SK-N-SH (cell line): ENCODE measurements at regions not wholly inside any gene's neighbourhood (a gene's known extent, or its start where the extent isn't known, plus 50 kb on each side); places are given as distances from the start of the nearest gene placed in this dataset.

ENCODE experiments used
- CTCF ChIA-PET: fragments of 300-600, 350-600 bp; formaldehyde crosslinking; extraction: SDS; loops from one replicate; lab custom pipeline; 2021; lab: Yijun Ruan, JAX
- POLR2A ChIA-PET: fragments of 350-600 bp; sonication (Branson Sonifier 250); formaldehyde crosslinking; extraction: SDS; loops from one replicate; lab custom pipeline; 2020; ENCODE audit warnings: antibody characterized with exemption, inconsistent platforms; lab: Yijun Ruan, JAX
- DNase-seq: peaks from one replicate; pipeline ENCODE4 v3.0.0; 2012
- H2AFZ ChIP-seq: fragments of 200-600 bp; sonication (generic); 2 replicates; pipeline ENCODE4 v1.8.1; 2016; ENCODE audit warnings: antibody characterized with exemption, mild to moderate bottlenecking, low read depth
- H3F3A ChIP-seq: fragments of 200-600 bp; sonication (generic); replicated peaks from 2 replicates; pipeline ENCODE3; 2016; ENCODE audit warnings: antibody characterized with exemption, mild to moderate bottlenecking; ENCODE audit not compliant: insufficient read depth
- H3K27ac ChIP-seq, 2 experiments: fragments of 200-500 bp in 1 of 2; fragments of 200-600 bp in 1 of 2; sonication (Bioruptor generic) in 1 of 2; sonication (generic), shearing (Covaris generic) in 1 of 2; 2 replicates each; pipeline versions ENCODE4 v1.5.1 to v1.6.1; 2014 to 2016; ENCODE audit warnings: low read depth in 2 of 2, inconsistent platforms in 1 of 2, low read length in 1 of 2, mild to moderate bottlenecking in 1 of 2, mixed read lengths in 1 of 2
- H3K27me3 ChIP-seq: fragments of 200-600 bp; sonication (generic), shearing (Covaris generic); 2 replicates; pipeline ENCODE4 v1.6.1; 2016; ENCODE audit warnings: mixed run types; ENCODE audit not compliant: insufficient read depth
- H3K36me3 ChIP-seq, 2 experiments: fragments of 200-500 bp in 1 of 2; fragments of 200-600 bp in 1 of 2; sonication (Bioruptor generic) in 1 of 2; sonication (generic) in 1 of 2; replicated peaks in 1 of 2; 2 replicates each; pipeline versions ENCODE3 to v1.5.1; 2014 to 2016; ENCODE audit warnings: low read length in 1 of 2, mild to moderate bottlenecking in 1 of 2; ENCODE audit not compliant: insufficient read depth in 2 of 2, control insufficient read depth in 1 of 2
- H3K4me1 ChIP-seq, 2 experiments: fragments of 200-500 bp in 1 of 2; fragments of 200-600 bp in 1 of 2; sonication (Bioruptor generic) in 1 of 2; sonication (generic), shearing (Covaris generic) in 1 of 2; 2 replicates each; pipeline versions ENCODE4 v1.5.1 to v1.6.1; 2014 to 2016; ENCODE audit warnings: low read depth in 1 of 2, low read length in 1 of 2, mixed run types in 1 of 2; ENCODE audit not compliant: insufficient read depth in 2 of 2, control insufficient read depth in 1 of 2
- H3K4me2 ChIP-seq: fragments of 200-600 bp; sonication (generic), shearing (Covaris generic); 2 replicates; pipeline ENCODE4 v1.6.1; 2017; ENCODE audit warnings: mixed run types
- H3K4me3 ChIP-seq, 2 experiments: fragments of 200-500 bp in 1 of 2; fragments of 200-600 bp in 1 of 2; sonication (Bioruptor generic) in 1 of 2; sonication (generic), shearing (Covaris generic) in 1 of 2; 2 replicates each; pipeline versions ENCODE4 v1.5.1 to v1.8.1; 2014 to 2016; ENCODE audit warnings: low read depth in 2 of 2, inconsistent platforms in 1 of 2, low read length in 1 of 2, mild to moderate bottlenecking in 1 of 2, mixed read lengths in 1 of 2, moderate library complexity in 1 of 2
- H3K79me2 ChIP-seq: fragments of 200-600 bp; sonication (generic); 2 replicates; pipeline ENCODE4 v1.8.1; 2017; ENCODE audit warnings: mild to moderate bottlenecking; ENCODE audit not compliant: insufficient read depth
- H3K9ac ChIP-seq: fragments of 200-600 bp; sonication (generic); 2 replicates; pipeline ENCODE4 v1.6.1; 2017; ENCODE audit warnings: mixed run types
- H3K9me2 ChIP-seq: fragments of 200-600 bp; sonication (generic); 2 replicates; pipeline ENCODE4 v1.6.1; 2017; ENCODE audit warnings: mixed run types
- H3K9me3 ChIP-seq: fragments of 200-600 bp; sonication (generic); 2 replicates; pipeline ENCODE4 v1.6.1; 2017; ENCODE audit warnings: mixed run types, mild to moderate bottlenecking, moderate library complexity
- H4K20me1 ChIP-seq: fragments of 200-600 bp; sonication (generic); 2 replicates; pipeline ENCODE4 v1.6.1; 2017; ENCODE audit warnings: mild to moderate bottlenecking, mixed run types; ENCODE audit not compliant: insufficient read depth
- JUND ChIP-seq: IDR thresholded peaks from 2 replicates; pipeline ENCODE4 v1.4.0; 2012
- MXI1 ChIP-seq: IDR thresholded peaks from 2 replicates; pipeline ENCODE4 v1.6.1; 2012; ENCODE audit warnings: mild to moderate bottlenecking, low read depth, low read length, improper control_type of control experiment
- RAD21 ChIP-seq: IDR thresholded peaks from 2 replicates; pipeline ENCODE4 v1.6.1; 2012; ENCODE audit warnings: mild to moderate bottlenecking, low read length
- RCOR1 ChIP-seq: fragments of 150-350 bp; IDR thresholded peaks from 2 replicates; pipeline ENCODE4 v1.6.1; 2017; ENCODE audit warnings: antibody characterized with exemption, low read length
- SMC3 ChIP-seq: IDR thresholded peaks from 2 replicates; pipeline ENCODE4 v1.6.1; 2012; ENCODE audit warnings: low read depth, low read length, improper control_type of control experiment
- USF1 ChIP-seq: IDR thresholded peaks from 2 replicates; pipeline ENCODE4 v1.4.0; 2012; ENCODE audit warnings: low read depth, borderline replicate concordance
- WGBS: methylation state at CpG from one replicate; pipeline ENCODE4 v1.1.6; 2017; ENCODE audit warnings: low lambda C conversion rate; 5-methylcytosine and 5-hydroxymethylcytosine counted together
- TF ChIP-seq, protein P1 (sequence below): fragments of 150-350 bp; IDR thresholded peaks from 2 replicates; pipeline ENCODE4 v1.6.1; 2016; ENCODE audit warnings: mild to moderate bottlenecking, low read depth, low read length
- TF ChIP-seq, protein P2 (sequence below): fragments of 150-350 bp; IDR thresholded peaks from 2 replicates; pipeline ENCODE4 v1.6.1; 2017; ENCODE audit warnings: antibody characterized with exemption, low read length, low read depth, borderline replicate concordance
- TF ChIP-seq, protein P3 (sequence below): IDR thresholded peaks from 2 replicates; pipeline ENCODE4 v1.6.1; 2012; ENCODE audit warnings: mild to moderate bottlenecking, low read depth, low read length, moderate library complexity

- TF ChIP-seq USF1 = no peak
- no peak for TF ChIP-seq MXI1
- TF ChIP-seq, protein P1, sequence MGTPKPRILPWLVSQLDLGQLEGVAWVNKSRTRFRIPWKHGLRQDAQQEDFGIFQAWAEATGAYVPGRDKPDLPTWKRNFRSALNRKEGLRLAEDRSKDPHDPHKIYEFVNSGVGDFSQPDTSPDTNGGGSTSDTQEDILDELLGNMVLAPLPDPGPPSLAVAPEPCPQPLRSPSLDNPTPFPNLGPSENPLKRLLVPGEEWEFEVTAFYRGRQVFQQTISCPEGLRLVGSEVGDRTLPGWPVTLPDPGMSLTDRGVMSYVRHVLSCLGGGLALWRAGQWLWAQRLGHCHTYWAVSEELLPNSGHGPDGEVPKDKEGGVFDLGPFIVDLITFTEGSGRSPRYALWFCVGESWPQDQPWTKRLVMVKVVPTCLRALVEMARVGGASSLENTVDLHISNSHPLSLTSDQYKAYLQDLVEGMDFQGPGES = no peak
- TF ChIP-seq JUND = no peak
- TF ChIP-seq, protein P2, sequence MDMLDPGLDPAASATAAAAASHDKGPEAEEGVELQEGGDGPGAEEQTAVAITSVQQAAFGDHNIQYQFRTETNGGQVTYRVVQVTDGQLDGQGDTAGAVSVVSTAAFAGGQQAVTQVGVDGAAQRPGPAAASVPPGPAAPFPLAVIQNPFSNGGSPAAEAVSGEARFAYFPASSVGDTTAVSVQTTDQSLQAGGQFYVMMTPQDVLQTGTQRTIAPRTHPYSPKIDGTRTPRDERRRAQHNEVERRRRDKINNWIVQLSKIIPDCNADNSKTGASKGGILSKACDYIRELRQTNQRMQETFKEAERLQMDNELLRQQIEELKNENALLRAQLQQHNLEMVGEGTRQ = no peak
- TF ChIP-seq, protein P3, sequence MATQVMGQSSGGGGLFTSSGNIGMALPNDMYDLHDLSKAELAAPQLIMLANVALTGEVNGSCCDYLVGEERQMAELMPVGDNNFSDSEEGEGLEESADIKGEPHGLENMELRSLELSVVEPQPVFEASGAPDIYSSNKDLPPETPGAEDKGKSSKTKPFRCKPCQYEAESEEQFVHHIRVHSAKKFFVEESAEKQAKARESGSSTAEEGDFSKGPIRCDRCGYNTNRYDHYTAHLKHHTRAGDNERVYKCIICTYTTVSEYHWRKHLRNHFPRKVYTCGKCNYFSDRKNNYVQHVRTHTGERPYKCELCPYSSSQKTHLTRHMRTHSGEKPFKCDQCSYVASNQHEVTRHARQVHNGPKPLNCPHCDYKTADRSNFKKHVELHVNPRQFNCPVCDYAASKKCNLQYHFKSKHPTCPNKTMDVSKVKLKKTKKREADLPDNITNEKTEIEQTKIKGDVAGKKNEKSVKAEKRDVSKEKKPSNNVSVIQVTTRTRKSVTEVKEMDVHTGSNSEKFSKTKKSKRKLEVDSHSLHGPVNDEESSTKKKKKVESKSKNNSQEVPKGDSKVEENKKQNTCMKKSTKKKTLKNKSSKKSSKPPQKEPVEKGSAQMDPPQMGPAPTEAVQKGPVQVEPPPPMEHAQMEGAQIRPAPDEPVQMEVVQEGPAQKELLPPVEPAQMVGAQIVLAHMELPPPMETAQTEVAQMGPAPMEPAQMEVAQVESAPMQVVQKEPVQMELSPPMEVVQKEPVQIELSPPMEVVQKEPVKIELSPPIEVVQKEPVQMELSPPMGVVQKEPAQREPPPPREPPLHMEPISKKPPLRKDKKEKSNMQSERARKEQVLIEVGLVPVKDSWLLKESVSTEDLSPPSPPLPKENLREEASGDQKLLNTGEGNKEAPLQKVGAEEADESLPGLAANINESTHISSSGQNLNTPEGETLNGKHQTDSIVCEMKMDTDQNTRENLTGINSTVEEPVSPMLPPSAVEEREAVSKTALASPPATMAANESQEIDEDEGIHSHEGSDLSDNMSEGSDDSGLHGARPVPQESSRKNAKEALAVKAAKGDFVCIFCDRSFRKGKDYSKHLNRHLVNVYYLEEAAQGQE = no peak
Observed at GRCh38 chr2:47708801-47709499, 74.0 kb upstream of the MSH6 start (continued).

DNA sequence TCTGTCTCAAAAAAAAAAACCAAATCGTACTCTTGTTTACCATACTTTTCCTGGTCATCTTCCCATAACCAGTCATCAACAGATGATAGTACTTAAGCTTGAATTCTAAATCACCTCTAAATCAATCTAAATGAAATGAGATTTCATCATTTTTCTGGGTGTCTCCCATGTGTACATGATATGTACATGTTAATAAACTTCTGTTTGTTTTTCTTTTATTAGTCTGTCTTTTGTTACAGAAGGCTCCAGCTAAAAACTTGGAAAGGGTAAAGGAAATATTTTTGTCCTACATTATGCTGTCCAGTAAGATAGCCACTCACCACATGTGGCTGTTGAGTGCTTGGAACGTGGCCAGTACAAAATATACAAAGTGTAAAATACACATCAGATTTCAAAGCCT lies 78.7 kb upstream of the MSH6 start:
- CTCF ChIA-PET = interaction anchor here (1.5 kb wide), 1 partner anchor 15 kb away, joined by 3 read pairs; no protein-coding TSS in a partner anchor
- no peak overlapping the region for H3K27ac ChIP-seq

More for the DNA sequence above, 78.7 kb upstream of the MSH6 start:
- Histone ChIP-seq H3F3A (no peaks in the 10 kb centered on the region), H3K9me2 (no peaks in the 10 kb centered on the region), H2AFZ (no peak overlapping the region), H3K4me1 (no peaks in the 10 kb centered on the region), H3K4me3 (no peak overlapping the region), H3K9me3 (no peaks in the 10 kb centered on the region; the same call in 1 of the 2 replicates), H3K79me2 (no peaks in the 10 kb centered on the region), H3K36me3 (no peaks in the 10 kb centered on the region), H4K20me1 (no peaks in the 10 kb centered on the region), H3K4me2 (no peak overlapping the region), H3K27me3 (0 out of 2 replicates have a peak, but pooled peaks cover 10% of the 10 kb centered on the region), H3K9ac (no peak overlapping the region)
- no peak for TF ChIP-seq RCOR1
- TF ChIP-seq SMC3 = no peak
- no peak for TF ChIP-seq RAD21
- POLR2A ChIA-PET = no interaction called here
- WGBS = 14% methylated on average over 2 of the region's 2 CpGs
- no peak for DNase-seq
